NCI-H1048 (cell line): ENCODE measurements at regions not wholly inside any gene's neighbourhood (a gene's known extent, or its start where the extent isn't known, plus 50 kb on each side); places are given as distances from the start of the nearest gene placed in this dataset.

ENCODE experiments used
- DNase-seq: peaks from one replicate; lab custom pipeline; 2025; lab: John Stamatoyannopoulos, UW

GRCh38 chr15:95972041-95972553 is 358.4 kb upstream of the NR2F2 start:
- DNase-seq = no peak

DNA sequence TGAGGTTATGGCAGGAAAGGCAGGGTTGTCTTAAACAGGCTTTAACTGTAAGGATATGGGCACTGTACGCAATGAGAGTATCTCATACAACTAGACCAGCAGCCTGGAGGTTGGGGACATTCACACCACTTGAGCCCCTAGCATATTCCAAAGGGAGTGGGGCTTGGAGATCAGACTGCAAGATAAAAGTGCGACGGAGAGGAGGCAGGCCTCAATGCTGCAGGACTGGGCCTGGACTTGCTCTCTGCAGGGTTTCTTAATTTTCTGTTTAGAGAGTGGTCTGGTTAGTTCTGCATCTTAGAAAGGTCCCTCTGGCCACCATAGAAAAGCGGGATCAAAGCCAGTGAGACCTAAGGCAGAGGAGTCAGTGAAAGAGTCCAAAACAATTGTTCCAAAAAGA is 357.7 kb upstream of the NR2F2 start:
- DNase-seq = no peak

DNA sequence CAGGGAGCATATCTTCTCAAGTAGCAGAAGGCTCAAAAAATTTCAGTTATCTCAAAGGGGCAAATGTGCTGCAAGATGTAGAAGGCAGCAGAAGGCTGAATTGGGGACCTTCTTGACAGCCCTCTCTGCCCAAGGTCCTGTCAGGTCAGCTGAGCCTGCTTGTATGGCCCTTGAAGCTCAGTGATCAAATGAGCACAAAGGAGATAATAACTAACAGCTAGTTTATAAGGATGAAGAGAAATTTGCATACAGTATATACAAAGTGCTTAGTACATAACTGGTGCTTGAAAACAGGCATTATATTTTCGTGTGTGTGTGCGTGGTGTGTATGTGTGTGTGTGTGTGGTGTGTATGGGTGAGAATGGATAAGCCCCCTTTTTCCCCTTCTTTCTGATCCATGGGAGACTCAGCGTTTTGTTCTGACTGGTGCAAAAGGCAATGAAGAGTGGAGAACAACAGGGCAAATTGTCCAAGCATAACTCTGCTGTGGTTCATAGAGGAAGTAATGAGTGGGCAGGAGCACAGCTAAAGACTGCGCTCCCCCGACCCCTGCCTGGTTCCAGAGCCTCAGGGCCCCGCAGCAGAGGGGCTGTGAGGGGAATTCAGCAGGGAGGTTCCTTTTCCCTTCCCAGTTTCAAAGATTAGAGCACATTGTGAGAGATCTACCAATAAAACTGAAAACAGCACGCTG is 356.8 kb upstream of the NR2F2 start:
- DNase-seq = no peak

- DNase-seq = no peak
Measured at GRCh38 chr15:95975212-95975611, 355.3 kb upstream of the NR2F2 start.

DNA sequence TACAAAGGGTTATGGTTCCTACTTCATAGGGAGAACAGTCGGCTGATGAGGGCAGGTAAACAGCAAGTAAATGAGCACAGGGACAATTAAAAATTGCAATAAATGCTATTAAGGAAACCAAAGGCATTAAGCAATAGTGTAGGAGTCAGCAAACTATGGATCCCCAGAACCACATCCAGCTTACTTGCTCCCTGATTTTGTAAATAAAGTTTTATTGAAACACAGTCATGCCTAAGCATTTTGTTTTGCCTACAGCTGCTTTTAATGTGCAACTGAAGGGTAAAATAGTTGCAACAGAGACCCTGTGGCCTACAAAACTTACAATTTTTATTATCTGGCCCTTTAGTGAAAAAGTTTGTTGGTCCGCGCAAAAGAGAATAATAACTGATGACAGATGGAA is 351.2 kb upstream of the NR2F2 start:
- DNase-seq = no peak

DNA sequence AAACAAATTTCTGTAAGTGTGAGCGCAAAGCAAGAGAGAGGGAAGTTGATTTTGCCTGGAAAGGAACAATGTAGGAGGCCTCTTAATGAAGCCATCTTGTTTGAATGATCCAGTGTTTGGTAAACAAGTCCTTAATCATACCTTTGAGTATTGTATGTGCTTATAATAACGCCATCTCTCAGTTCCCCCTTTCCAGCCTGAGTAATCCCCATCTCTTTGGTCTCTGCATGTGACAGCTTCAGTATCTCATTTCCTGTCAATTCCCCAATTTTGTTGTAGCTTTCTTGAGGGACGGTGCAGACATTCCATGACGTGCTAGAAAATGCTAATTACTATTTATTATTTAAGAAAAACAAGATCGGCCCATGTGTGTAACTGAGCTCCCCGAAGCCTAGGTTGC is 349.3 kb upstream of the NR2F2 start:
- no peak for DNase-seq

DNA sequence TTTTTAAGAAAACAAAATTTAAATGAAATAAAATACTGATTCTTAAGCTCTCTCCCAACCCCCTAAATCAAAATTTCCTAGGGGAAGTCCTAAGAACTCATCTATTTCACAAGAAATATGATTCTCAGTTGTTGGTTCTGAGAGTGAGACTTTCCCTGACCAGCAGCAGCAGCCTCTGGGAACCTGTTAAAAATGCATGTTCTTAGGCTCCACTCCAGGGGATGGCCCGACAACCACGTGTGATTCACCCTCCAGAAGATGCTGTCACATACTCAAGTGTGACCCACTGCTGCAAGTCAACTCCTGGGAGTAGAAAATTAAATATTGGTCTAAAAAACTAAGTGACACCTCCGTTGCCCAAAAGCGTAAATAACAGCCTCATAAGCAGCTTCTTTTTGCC is 343.2 kb upstream of the NR2F2 start:
- no peak for DNase-seq

GRCh38 chr15:95987886-95988573 is 342.5 kb upstream of the NR2F2 start:
- no peak for DNase-seq

GRCh38 chr15:95988574-95988887 is 342.0 kb upstream of the NR2F2 start:
- no peak for DNase-seq

DNA sequence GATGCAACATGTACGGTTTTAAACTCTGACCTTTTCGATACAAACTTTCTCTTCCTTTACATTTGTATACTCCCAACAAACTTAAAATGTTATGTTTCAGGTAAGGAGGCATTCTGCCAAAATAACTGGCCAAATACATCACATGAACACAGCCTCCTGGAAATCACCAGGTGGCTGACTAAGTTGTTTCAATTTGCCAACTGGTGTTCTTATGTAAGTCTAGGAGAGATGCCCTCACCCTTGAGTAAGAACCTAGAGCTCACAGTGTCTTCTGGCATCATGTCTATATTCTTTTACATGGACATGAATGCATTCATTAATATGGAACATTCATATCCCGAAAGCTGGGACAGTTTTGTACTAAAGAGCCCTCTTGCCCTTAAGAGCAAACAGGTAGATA is 341.1 kb upstream of the NR2F2 start:
- no peak for DNase-seq

DNA sequence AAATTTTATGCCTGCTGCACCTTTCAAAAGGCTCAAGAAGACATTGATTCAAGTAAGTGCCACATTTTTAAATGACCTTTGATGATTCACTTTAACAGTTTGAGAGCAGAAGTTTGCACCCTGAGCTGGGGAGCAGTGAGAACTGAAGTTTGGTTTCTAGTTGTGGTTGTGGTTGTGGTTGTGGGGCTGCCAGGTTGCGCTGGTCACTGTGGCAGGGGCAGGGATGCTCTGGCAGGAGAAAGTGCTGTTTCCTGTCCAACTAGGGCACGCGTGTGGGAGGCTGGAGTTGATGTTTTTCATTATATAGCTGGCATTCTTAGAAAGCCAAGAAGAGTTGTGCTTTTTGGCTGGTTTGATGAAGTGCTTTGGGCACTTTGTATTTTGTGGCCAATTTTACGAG is 339.7 kb upstream of the NR2F2 start:
- no peak for DNase-seq

DNA sequence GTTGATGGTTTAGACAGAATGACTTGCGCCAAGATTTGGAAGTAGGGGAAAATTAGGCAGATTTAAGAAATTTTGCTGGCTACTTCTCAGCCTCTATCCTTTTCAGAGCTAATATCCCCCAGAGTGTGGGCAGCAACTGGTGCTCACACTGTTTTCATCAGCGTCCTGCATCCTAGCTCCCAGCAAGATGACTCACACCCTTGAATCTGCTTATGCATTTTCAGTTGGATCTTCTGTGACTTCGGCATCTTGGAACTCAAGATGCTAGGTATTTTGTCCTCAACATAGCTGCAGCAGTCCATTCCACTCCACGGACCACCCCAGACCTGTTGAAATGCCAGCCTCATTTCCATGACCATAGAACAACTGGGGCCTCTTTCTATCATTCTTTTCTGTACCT is 336.1 kb upstream of the NR2F2 start:
- DNase-seq = no peak

DNA sequence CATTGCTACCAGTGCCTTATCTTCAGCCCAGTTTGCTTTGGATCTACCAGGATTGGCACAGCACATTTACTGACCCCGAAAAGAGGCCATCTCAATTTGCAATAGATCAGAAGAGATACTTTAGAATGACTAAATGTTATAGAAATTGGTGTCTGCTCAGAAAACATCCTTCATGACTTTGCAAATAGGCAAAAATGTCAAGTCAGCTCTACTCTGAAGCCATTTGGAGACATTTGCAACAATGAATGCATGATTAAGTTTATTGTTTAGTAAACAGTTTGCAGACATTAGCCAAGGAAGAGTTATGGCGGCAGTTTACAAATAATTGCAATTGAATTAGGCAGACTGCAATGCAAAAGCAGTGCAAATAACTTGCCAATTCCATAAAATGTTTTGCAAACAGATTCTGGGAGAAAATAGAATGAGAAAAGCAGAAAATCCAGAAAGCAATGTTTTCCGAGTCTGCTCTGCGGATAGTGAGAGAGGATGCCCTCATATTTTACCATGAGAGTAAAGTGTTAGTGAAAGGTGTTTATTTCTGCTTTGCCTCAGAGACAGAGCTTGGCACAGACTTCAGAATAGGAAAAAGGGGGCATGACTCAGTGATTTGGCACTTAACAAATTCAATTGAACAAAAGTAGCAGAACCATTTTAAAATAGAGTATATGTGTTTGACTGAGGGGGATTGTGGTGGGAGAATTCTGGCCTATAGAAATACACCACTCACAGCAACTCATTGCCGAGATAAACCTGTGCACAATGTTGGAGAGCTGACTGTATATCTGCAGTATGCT is 334.9 kb upstream of the NR2F2 start:
- no peak for DNase-seq

DNA sequence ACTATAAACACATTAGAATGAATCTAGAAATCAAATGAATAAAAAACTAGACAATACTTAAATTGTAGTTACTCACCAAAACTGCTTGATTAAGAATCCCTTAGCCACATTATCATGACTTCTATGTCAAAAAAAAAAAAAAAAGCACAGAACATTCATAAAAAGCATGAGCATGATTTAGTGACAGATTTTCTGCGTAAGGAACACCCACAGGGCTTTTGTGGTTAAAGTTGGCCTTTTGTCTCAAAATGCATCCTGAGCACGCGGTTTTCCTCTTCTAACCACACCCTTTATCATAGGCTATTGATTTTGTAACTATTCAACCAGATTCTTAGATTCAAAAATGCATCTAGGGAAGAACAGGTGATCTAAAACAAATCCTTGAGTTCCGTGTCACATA is 334.0 kb upstream of the NR2F2 start:
- DNase-seq = no peak

DNA sequence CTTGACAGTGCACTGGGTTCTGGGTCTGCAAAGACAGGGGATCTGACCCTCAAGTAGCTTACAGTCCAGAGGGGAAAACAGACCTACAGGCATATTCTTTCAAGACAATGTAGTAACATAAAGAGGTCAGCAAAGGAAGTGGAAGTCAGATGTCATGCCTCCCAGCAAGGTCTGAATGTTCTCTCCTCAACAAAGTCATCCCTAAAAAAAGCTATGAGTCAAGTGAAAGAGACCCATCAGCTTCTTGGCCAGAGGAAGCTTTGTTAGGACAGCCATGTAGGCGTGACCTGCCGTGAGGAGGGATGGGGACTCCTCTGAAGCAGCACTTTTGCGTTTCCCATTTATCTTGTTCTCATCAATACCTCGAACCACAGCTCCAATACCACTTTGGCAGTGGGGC is 331.6 kb upstream of the NR2F2 start:
- DNase-seq = no peak

DNA sequence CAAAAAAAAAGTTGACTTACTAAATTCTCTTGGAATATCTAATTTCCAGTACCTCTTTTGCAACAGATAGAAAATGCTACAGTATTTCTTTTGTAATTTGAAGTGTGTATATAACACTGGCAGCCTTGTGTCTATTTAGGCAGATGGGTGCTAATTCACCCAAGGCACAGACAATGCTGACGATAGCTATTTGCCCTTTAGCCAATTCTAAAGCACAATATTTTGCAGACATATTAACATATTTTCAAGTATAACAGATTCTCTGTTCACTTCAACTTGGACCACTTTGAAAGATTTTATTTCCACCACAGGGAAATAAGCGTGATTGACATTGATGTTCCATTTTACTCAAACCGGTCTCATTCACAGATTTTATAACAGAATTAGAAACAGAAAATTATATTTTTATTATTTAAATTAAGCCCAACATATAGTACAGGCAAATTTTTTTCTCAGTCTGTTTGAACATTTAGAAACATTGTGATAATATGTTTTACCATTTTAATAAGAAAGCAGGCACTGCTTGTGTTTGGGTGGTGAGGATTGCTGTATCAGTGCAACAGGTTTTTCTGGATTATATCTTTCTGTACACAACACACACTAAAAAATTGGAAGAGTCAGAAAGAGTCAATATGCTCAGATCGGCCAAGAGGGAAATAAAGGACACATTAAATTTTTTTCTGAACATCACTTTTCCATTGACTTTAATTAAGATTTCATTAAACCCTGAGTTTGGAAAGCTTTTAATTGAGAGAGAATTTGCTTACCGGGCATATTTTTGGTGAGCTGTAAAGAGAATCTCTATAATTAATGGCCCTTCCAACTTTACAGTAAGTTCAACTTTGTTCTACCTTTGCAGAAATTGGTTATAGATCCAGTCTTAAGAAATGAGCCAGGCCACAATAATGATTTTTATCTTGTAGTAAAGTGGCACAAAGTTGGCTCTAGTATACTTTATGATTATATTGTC is 327.3 kb upstream of the NR2F2 start:
- no peak for DNase-seq

GRCh38 chr15:96005906-96006305 is 324.6 kb upstream of the NR2F2 start:
- DNase-seq = no peak

GRCh38 chr15:96011136-96011535 is 319.4 kb upstream of the NR2F2 start:
- no peak for DNase-seq

DNA sequence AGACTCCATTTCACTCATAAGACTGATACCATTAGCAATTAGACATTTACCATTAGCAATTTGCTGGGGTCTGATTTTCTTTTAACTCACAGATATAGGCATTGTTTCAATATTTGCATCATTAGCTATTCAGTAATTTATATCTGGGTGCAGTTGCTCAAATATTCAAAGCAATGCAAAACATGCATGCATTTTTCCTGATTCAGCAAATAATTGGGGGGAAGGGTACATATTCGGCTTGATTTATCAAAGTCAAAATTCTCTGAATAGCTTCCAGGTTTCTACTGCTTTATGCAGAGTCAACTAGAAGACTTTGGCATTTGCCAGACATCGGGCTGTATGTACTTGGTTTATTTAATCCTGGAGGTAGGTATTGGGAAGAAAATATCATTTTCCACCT is 315.6 kb upstream of the NR2F2 start:
- DNase-seq = no peak

- DNase-seq = no peak
Measured at GRCh38 chr15:96019114-96019513, 311.4 kb upstream of the NR2F2 start.

GRCh38 chr15:96020133-96020532 is 310.4 kb upstream of the NR2F2 start:
- no peak for DNase-seq

GRCh38 chr15:96020797-96021196 is 309.7 kb upstream of the NR2F2 start:
- no peak for DNase-seq
